Skeletal muscle satellite cell (primary cell): ENCODE measurements at regions not wholly inside any gene's neighbourhood (a gene's known extent, or its start where the extent isn't known, plus 50 kb on each side); places are given as distances from the start of the nearest gene placed in this dataset.

Experiments used
- H3K27me3 ChIP-seq: 2 replicates; pipeline ENCODE4 v1.7.0; 2013; ENCODE audit warnings: low read length; ENCODE audit not compliant: control insufficient read depth, insufficient read depth
- H3K36me3 ChIP-seq: 2 replicates; pipeline ENCODE4 v1.7.0; 2013; ENCODE audit warnings: mild to moderate bottlenecking, control low read depth, low read length; ENCODE audit not compliant: insufficient read depth
- H3K4me1 ChIP-seq: 2 replicates; pipeline ENCODE4 v1.7.0; 2013; ENCODE audit warnings: low read length; ENCODE audit not compliant: control insufficient read depth, insufficient read depth
- H3K4me2 ChIP-seq: 2 replicates; pipeline ENCODE4 v1.7.0; 2013; ENCODE audit warnings: mild to moderate bottlenecking, low read length
- H3K4me3 ChIP-seq: 2 replicates; pipeline ENCODE4 v1.7.0; 2013; ENCODE audit warnings: low read length
- H3K9ac ChIP-seq: 2 replicates; pipeline ENCODE4 v1.7.0; 2013; ENCODE audit warnings: mild to moderate bottlenecking, low read depth, low read length, moderate library complexity
- H3K9me3 ChIP-seq: replicated peaks from 2 replicates; pipeline ENCODE4 v1.7.0; 2013; ENCODE audit warnings: mild to moderate bottlenecking, control low read depth, low read length

DNA sequence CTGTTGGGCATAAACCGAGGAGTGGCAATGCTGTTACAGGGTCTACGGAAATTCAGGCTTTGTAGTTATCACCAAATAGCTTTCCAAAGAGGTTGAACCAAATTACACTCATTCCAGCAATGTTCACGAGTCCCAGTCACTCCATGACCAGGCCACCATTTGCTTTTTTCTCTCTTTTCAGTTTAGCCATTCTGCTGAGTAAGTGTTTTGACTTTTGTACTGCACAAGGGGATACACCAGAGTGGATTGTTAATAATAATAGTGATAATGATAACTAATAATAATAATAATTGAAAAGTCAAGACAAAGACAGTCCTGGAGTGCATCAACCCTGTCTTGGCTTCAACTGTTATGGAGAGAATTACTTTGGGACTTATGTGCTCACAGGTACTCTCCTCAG is 343.5 kb downstream of the AACS start:
- Histone ChIP-seq H3K36me3 (no peaks in the 10 kb centered on the region), H3K27me3 (no peaks in the 10 kb centered on the region), H3K9ac (no peak overlapping the region), H3K4me1 (no peaks in the 10 kb centered on the region), H3K9me3 (no peaks in the 10 kb centered on the region), H3K4me2 (no peak overlapping the region), H3K4me3 (no peak overlapping the region)

DNA sequence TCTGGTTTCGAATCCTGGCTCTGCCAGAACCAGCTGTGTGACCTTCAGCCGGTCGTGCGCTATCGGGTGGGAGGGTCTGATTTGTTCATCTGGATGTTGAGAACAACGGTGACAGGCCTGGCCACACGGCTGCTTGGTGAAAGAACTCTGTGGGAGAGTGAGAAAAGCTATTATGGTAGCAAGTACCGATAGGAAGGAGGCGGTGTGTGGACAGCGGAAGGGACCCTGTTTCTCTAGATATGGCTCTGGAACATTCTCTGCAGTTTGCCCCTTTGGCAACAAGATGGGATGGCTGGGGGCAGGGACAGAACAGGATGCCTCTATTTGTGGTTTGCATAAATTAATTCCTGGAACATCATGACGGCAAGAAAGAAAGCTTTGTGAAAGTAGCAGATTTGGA is 347.3 kb downstream of the AACS start:
- Histone ChIP-seq H3K9me3 (no peaks in the 10 kb centered on the region), H3K36me3 (no peaks in the 10 kb centered on the region), H3K4me3 (no peak overlapping the region), H3K4me1 (no peaks in the 10 kb centered on the region), H3K4me2 (no peak overlapping the region), H3K9ac (no peak overlapping the region), H3K27me3 (no peaks in the 10 kb centered on the region)

DNA sequence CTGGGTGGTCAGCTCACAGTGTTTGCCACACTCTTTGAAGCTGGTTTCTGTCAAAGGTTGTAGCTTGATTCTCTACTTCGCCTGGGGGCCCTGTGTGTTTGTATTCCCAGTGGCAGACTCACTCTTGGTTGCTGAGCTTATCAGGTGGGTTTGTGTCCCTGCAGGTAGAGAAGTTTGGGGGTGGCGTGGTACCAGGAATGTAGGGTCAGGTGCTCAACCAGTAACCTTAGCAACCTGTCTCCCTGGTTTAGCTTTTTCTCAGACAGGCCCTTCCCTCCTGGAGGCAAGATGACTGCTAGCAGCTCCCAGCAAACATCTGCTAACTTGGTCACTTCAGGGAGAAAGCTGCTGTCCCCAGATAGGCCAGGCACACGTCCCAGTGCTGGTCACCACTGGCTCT is 352.2 kb downstream of the AACS start:
- H3K4me2 ChIP-seq, result no peak overlapping the region
- H3K36me3 ChIP-seq, result no peaks in the 10 kb centered on the region
- peaks cover 3% of the 10 kb centered on the region for H3K9me3 ChIP-seq
- H3K4me3 ChIP-seq, result no peak overlapping the region
- no peaks in the 10 kb centered on the region for H3K27me3 ChIP-seq
- no peaks in the 10 kb centered on the region for H3K4me1 ChIP-seq
- no peak overlapping the region for H3K9ac ChIP-seq

DNA sequence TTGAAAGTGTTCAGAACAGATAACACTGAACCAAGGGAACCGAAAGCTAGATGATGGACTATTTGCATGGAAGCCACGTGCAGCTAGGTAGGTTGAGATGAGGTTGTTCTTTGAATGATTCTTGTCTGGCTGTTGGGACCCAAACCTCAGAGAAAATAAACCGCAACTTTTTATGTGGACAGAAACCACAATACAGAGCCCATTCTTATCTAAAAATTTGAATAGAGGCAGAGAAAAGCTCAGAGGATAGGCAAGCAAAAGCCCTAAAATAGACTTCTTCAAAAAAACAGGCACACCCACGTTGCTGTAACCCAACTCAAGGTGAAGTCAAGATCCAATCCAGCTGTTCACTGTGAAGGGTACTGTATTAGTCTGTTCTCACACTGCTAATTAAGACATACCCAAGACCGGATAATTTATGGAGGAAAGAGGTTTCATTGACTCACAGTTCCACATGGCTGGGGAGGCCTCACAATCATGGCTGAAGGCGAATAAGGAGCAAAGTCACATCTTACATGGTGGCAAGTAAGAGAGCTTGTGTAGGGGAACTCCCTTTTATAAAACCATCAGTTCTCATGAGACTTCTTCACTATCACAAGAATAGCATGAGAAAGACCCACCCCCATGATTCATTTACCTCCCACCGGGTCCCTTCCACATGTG is 353.8 kb downstream of the AACS start:
- Histone ChIP-seq H3K9ac (no peak overlapping the region), H3K4me3 (no peak overlapping the region), H3K9me3 (peaks cover 3% of the 10 kb centered on the region), H3K4me2 (no peak overlapping the region), H3K4me1 (no peaks in the 10 kb centered on the region), H3K36me3 (no peaks in the 10 kb centered on the region), H3K27me3 (no peaks in the 10 kb centered on the region)

DNA sequence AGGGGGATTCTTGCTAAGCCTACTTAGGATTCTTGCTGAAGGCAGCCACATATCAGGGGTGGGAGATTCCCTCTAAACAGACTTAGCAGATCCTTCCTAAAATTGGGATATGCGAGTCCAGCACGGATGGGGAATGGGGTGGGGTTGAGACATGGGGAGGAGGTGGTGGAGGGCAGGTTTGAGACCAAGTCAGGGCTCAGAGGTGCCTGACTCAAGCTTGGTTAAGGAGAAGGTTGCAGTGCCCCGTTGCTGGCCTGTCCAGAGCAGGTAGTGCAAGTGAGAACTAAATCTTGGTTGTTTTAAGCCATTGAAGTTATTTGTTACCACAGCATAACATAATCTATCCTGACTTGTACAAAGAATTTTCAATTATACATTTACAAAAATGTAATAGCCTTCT is 359.7 kb downstream of the AACS start:
- peaks cover 7% of the 10 kb centered on the region for H3K9me3 ChIP-seq
- H3K4me3 ChIP-seq, result no peak overlapping the region
- no peaks in the 10 kb centered on the region for H3K4me1 ChIP-seq
- H3K36me3 ChIP-seq, result no peaks in the 10 kb centered on the region
- H3K27me3 ChIP-seq, result no peaks in the 10 kb centered on the region
- no peak overlapping the region for H3K4me2 ChIP-seq
- H3K9ac ChIP-seq, result no peak overlapping the region

DNA sequence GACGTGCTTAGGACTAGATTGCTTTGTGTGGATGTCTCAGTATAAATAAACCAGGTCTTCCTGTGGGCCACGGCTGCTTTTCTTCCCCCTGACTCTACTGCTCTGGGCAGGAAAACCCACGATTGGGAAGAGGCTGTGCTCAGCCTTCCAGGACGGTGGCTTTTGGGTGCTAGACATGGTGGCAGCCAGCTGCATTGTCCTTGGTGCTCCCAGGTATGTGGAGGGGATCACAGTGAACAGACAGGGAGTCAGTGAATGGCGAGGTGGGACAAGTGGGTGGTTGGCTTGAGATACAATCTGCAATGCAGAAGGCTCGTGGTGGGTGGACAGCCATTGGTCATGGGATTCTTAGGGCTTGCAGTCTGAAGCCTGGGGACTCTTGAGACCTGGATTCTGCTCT is 366.3 kb downstream of the AACS start:
- Histone ChIP-seq H3K27me3 (no peaks in the 10 kb centered on the region), H3K9me3 (peaks cover 11% of the 10 kb centered on the region), H3K36me3 (no peaks in the 10 kb centered on the region), H3K4me1 (no peaks in the 10 kb centered on the region), H3K4me3 (no peak overlapping the region), H3K9ac (no peak overlapping the region), H3K4me2 (no peak overlapping the region)

DNA sequence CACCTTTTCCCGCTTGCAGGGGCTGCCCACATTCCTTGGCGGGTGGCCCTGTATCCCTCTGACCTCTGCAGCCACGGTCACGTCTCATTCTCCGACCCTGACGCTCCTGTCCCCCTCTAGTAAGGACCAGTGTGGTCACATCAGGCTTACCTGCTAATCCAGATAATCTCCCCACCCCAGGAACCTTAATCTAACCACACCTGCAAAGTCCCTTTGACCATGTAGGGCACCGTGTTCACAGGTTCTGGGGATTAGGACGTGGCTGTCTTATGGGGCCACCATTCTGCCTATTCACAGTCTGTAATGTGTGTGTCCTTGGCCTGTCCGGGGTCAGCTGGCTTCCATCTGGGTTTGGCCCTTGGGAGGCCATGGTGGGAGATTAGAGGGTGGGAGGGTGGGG is 368.9 kb downstream of the AACS start:
- Histone ChIP-seq H3K4me2 (no peak overlapping the region), H3K27me3 (no peaks in the 10 kb centered on the region), H3K9me3 (peaks cover 14% of the 10 kb centered on the region), H3K36me3 (no peaks in the 10 kb centered on the region), H3K4me1 (no peaks in the 10 kb centered on the region), H3K9ac (no peak overlapping the region), H3K4me3 (no peak overlapping the region)

DNA sequence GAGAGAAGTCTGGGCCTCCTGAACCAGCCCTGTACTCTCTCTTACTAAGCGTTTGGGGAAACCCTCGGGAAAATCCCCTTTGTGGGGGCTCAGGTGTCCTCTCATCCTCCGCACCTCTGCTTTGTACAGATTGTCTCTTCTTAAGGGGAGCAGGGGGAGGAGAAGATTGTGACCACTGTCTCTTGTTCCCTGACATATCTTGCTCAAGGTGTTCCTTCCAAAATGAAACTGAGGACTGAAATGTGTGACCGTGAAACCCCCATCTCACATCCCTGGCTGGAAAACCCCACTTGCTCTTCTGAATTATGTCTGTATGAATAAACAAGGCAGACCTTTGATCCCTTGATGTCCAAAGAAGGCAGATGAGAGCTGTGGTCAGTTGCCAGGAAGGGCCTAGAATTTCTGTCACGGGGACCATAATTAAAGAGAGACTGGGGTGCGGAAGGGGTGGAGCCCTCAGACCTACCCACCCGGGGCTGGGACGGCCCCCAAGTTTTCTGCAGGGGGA is 369.8 kb downstream of the AACS start:
- H3K36me3 ChIP-seq, result no peaks in the 10 kb centered on the region

DNA sequence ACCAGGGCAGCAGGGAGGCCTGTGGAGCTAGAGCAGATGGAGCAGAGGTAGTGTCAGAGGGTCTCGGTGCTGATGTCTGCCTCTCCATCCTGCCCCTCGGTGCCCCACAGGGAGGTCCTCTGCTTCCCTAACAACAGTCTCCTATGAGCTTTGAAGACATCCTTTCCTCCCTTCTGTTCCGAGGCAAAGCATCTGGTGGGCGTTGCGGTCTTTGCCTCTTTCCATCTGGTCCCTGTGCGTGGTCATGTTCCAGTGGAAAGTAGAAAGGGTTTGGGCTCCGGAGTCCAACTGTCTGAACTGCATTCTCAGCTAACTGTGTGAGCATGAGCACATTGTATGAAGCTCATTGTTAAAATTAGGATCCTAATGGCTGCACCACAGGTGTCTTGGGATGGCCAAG is 370.6 kb downstream of the AACS start:
- H3K4me1 ChIP-seq, result no peaks in the 10 kb centered on the region
- no peak overlapping the region for H3K9ac ChIP-seq
- no peaks in the 10 kb centered on the region for H3K27me3 ChIP-seq
- no peak overlapping the region for H3K4me3 ChIP-seq
- H3K4me2 ChIP-seq, result no peak overlapping the region
- H3K9me3 ChIP-seq, result peaks cover 14% of the 10 kb centered on the region
- H3K36me3 ChIP-seq, result no peaks in the 10 kb centered on the region

More for the DNA sequence above, 369.8 kb downstream of the AACS start:
- no peak overlapping the region for H3K4me3 ChIP-seq
- H3K27me3 ChIP-seq, result no peaks in the 10 kb centered on the region
- H3K9ac ChIP-seq, result no peak overlapping the region
- H3K4me1 ChIP-seq, result no peaks in the 10 kb centered on the region
- peaks cover 14% of the 10 kb centered on the region for H3K9me3 ChIP-seq
- no peak overlapping the region for H3K4me2 ChIP-seq

DNA sequence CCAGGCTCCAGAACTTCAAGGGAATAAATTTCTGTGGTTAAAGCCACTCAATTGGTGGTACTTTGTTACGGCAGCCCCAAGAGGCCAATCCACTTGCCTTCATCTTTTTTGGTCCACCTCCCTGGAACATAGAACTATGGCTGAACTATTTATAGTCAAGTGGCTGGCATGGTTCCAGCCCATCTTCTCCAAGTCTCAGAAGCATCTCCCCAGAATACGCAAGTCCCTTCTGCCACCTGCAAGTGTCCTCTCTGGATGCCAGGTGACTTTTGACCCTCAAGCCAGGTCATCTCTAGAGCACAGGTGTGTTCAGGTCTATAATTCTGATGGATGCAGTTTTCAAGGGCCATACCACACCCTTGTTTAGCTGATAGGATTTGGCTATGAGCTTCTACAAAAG is 371.5 kb downstream of the AACS start:
- Histone ChIP-seq H3K4me1 (no peaks in the 10 kb centered on the region), H3K36me3 (no peaks in the 10 kb centered on the region), H3K27me3 (no peaks in the 10 kb centered on the region), H3K9ac (no peak overlapping the region), H3K4me2 (no peak overlapping the region), H3K4me3 (no peak overlapping the region), H3K9me3 (peaks cover 8% of the 10 kb centered on the region)

DNA sequence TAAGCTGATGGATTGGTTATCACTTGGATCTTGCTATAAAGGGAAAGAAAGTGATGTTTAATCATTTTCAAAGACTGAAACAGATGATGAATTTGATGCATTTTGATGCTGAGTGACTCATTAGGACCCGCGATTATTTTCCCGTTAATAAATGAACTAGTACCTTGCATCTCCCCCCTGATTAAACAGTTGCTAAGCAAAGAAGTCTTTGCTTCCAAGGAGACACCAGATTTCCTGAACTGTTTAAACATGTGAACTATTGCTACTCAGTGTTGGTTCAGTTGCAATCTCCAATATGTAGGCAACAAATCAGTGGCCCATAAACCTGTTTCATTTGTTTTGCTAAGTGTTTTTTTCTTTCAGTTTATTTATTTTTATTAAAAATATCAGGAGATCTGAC is 375.2 kb downstream of the AACS start:
- Histone ChIP-seq H3K4me3 (no peak overlapping the region), H3K9me3 (peaks cover 3% of the 10 kb centered on the region), H3K36me3 (no peaks in the 10 kb centered on the region), H3K9ac (no peak overlapping the region), H3K4me1 (no peaks in the 10 kb centered on the region), H3K4me2 (no peak overlapping the region), H3K27me3 (no peaks in the 10 kb centered on the region)

DNA sequence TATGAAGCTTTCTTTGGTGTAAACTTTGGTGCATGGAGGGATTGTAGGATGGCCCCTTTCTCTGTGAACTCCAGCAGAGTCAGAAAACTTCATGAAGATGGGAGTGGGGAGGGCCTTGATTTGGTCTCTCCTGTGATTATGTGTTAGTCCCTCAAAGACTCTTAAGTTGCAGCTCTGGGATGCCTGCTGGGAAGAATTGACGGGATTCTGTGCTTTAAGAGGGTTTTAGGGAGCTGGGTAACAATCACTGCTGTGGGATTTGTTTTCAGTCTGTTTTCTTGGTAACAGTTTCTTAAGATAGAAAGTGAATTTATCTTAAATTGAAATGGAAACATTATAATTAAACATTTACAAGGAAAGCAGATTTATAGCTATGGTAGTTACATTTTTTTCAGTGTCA is 378.1 kb downstream of the AACS start:
- no peaks in the 10 kb centered on the region for H3K9me3 ChIP-seq
- no peak overlapping the region for H3K9ac ChIP-seq
- no peaks in the 10 kb centered on the region for H3K4me1 ChIP-seq
- H3K4me2 ChIP-seq, result no peak overlapping the region
- no peaks in the 10 kb centered on the region for H3K27me3 ChIP-seq
- no peak overlapping the region for H3K4me3 ChIP-seq
- H3K36me3 ChIP-seq, result no peaks in the 10 kb centered on the region
